Pons (tissue), 1 donor: ENCODE measurements at regions not wholly inside any gene's neighbourhood (a gene's known extent, or its start where the extent isn't known, plus 50 kb on each side); places are given as distances from the start of the nearest gene placed in this dataset.
"Not testable (repeated sequence)": the region's sequence is repeated elsewhere in the genome, so short reads cannot be mapped to it uniquely, and the experiment has no call there.

Experiments used
- DNase-seq: peaks from one replicate; pipeline ENCODE4 v3.0.0-alpha.2; 2016; ENCODE audit warnings: low spot score

DNA sequence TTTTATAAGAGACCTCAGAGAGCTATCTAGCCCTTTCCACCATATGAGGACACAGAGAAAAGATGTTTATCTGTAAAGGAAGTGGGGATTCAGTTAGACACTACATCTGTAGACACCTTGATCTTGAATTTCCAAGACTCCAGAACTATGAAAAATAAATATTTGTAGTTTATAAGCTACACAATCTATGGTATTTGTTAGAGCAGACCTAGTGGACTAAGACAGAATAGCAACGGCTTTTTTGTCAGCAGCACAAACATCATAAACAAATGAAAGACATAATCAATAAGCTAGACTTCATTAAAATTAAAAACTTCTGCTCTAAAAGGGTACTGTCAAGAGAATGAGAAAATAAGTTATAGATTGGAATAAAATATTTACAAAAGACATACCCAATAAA lies 810.1 kb downstream of the FSCB start:
- DNase-seq = no peak

DNA sequence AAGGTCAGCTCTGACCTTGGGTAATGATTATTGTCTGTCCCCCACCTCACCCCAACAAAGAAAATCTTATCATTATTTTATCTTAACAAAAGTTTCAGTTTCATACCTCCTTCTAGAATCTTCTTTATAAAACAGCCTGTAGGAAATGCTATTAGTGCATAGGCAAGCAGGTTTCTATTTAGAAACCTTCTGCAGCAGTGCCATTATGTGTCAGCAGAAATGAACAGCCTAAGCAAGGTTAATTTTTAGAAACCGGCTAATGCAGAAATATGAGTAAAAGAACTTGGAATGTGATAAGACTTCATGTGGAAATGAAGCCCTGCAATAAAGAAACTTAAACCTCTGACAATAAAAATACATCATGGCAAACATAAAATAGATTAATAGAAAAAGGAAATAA lies 814.4 kb downstream of the FSCB start:
- DNase-seq = no peak

DNA sequence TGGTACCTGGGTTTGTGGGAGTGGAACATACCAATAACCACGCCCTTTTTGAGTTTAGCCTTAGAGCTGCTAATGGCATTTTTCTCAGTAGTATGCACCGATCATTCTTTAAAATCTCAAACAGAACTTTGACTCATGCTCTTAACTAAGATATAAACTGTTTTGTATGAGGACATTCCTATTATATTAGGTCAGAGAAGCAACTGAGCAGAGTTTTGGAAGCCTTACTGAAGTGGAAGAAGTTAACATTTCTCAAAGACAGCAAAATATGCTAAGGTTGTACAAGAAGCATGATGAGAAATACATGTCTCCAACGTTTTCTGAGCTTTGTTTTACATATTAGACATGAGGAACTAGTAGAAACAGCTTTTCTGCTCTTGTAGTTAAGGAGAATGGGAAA lies 819.2 kb downstream of the FSCB start:
- no peak for DNase-seq

DNA sequence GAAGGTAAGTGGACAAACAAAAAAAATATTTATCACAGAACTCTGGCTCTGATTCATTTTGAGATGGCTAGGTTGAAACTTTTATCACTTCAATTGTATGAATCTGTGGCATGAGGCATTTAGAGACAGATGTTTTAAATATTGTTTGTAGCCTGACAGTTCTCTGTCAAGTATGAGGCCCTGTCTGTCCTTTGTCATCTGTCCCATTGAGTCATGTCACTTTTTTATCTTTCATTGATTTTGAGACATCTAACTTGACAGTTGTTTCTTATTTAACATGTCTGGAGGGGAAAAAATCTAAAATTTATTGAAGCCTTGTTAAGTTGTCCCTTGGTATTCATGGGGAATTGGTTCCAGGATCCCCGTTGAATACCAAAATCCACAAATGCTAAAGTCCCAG lies 829.5 kb downstream of the FSCB start:
- DNase-seq = no peak

DNA sequence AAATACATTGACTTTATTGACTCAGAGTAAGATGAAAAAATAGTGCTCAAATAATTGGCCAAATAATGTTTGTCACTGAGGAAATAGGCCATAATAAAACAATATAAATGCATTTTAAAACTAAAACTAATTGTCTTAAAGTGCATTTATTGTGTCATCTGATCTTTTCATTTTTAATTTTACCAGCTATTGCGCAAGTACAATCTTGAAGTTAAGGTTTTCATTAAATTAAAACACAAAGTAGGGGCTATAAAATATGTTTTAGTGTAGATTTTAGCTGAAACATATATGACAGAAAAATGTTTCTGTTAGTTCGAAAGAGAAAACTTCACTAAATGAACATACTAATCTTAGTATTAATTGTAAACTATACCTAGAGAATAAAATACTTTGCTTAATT lies 832.8 kb downstream of the FSCB start:
- no peak for DNase-seq

DNA sequence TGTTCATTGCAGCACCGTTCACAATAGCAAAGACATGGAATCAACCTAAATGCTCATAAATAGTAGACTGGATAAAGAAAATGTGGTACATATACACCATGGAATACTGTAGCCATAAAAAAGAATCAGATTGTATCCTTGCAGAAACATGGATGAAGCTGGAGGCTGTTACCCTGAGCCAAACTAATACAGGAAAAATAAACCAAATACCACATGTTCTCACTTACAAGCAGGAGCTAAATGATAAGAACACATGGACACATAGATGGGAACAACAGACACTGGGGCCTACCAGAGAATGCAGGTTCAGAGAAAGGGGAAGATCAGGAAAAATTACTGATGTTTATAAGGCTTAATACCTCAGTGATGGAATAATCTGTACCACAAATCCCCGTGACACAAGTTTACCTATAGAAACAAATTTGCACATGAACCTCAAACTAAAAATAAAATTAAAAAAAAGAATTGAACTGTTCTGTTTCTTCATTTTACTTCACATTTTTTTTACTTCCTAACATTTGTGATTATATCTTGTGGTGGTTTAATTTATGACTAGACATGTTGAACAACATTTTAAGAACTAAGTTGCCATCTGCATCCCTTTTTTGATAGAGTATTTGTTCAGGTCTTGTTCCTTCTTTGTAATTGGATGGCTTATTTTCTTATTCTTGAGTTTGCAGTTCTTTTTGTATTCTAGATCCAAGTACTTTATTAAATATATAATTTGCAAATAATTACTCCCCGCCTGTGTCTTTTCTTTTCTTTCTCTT lies 835.2 kb downstream of the FSCB start:
- DNase-seq = no peak

DNA sequence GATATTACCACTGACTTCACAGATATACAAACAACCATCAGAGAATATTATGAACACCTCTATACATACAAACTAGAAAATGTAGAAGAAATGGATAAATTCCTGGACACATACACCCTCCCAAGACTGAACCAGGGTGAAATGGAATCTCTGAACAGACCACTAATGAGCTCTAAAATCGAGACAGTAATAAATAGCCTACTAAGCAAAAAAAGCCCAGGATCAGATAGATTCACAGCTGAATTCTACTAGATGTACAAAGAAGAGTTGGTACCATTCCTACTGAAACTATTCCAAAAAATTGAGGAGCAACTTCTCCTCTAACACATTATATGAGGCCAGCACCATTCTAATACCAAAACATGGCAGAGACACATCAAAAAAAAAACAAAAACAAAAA lies 837.7 kb downstream of the FSCB start:
- DNase-seq = no peak

DNA sequence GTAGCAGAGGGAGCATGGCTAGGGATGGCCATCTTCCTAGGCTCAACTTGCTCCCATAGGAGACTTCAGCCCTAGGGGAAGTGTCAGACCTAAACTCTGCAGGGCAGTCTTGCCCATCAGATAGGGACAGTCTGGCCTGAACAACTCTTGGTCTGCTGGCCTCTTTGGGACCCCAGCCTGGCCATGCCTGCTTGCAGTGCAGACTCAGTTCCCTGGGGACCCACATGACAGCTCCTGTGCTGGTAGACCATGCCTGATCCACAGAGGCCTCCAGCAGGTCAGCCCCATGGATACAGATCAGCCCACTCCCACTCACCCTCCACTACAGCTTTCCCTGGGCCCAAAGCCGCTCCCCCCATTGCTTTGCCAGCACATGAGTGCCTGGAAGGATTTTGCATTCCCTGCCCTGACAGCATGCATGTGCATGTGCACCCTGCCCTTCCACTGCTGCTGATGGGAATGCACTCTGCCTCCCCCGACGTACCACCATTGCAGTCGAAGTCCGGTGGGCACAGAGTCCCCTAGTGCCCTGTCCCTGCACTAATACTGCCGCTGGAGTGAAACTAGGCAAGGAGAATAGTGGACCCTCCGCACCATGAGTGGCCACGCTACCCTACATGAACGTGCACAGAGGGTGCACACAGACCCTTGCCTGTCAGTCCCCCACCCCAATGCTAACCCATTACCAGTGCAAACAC lies 841.4 kb downstream of the FSCB start:
- no peak for DNase-seq

DNA sequence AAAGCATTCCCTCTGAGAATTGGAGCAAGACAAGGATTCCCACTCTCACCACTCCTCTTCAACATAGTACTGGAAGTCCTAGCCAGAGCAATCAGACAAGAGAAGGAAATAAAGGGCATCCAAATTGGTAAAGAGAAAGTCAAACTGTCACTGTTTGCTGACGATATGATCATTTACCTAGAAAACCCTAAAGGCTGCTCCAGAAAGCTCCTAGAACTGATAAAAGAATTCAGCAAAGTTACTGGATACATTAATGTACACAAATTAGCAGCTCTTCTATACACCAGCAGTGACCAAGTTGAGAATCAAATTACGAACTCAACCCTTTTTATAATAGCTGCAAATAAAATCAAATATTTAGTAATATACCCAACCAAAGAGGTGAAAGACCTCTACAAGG lies 851.9 kb downstream of the FSCB start:
- not testable (repeated sequence) for DNase-seq

DNA sequence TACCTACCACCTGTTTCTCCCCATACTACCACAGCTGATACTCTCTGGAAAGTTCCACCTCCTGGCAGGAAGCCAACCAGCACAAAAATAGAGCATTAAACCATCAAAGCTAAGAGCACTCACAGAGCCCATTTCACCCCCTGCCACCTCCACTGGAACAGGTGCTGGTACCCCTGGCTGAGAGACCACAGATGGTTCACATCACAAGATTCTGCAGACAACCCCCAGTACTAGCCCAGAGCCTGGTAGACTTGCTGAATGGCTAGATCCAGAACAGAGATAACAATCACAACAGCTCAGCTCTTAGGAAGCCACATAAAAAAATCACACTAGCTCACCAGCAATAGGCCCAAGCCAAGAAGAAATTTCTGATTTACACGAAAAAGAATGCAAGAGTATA lies 855.2 kb downstream of the FSCB start:
- DNase-seq = no peak

DNA sequence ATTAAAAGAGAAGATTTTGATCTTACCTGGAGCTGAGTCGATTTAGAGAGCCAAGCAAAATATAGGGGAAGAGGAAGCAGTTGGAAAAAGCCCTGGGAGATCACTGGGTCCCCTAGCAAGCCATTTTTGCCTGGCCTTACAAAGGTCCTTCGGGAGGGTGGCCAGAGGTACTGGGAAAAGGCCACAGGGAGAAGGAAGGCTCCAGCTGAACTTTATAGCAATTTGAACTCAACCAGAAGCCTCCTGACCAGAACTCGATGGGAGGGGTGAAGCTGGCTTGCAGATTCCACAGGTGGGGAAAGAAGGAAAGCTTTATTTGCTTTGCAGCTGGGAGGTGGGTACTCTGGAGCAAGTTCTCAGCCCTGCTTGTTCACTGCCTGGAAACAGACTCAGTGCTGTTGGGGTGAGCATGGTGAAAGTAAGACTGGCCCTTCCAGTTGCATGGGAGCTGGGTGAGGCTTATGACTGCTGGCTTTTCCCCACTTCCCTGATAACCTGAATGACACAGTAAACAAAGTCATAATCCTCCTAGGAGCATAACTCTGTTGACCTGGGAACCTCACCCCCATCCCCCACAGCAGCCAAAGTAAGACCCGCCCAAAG lies 855.8 kb downstream of the FSCB start:
- no peak for DNase-seq

DNA sequence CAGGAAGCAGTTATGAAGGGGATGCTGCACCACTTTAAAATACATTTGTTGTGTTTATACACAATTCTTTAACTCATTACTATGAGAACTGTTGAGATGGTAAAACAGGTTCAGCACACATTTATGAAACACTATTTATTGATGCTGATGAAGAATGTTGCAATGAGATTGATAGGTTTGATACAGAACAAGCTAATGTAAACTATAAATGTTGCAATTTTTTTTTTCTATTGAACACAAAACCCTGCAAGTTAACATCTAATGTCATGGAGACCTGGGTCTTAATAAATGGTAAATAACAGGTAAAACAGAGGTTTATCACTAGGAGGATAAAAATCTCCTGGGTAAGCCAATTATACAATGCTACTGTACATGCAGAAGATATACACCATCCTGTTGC lies 857.6 kb downstream of the FSCB start:
- no peak for DNase-seq

DNA sequence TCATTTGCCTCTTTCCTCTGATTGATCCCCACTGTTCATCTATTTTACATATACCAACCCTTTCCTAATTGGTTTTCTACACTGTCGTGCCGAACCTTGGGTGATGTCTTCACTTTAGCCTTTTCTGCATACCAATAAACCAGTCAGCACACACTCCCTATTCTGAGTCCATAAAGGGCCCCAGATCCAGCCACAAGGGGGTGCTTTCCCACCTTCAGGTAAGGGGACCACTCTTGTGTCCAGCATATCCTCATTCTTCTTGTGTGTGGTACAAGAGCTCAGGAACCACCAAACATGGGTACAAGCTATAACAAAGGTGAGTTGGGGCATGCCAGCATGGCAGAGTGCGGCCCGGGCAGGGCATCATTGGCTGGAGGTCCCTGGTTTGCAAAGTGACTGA lies 859.8 kb downstream of the FSCB start:
- DNase-seq = no peak

DNA sequence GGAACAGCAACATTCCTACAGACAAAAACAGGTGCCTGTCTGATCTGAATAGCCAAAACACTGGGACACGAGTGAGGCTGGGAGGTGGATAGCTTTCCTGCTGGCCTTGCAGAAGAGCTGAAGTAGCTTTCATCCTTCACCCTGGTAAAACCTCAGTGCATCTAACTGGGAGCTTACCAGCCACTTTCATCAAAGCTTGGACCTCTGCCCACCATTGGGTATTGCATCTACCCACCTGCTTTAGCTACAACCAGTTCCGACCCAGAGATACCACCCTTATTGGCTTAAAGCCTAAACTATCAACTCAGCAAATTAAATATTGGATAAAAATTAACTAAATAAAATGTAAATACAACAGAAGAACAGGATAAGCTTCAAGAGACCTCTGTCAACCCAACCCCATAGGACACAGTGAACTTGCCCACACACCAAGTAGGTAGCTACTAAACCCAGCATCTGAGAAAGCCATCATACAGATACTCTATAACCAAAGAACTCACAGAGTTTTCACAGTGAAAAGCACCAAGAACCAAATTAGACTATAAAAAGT lies 866.3 kb downstream of the FSCB start:
- no peak for DNase-seq

DNA sequence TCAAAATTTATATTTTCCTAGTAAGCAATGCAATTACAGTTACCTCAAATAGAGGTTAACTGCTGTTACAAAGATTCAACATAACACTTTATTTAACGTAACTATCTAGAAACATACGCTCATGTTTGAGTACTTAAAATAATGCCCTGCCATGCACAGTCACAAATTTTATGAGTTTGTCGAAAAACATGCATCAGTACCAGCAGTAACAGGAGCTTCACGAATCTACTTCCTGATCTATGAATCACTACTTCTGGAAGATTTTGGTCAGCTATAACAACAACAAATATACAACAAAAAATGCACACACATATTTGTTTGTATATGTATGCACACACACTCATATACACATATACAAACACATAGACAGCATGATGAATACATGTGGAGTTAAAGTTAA lies 881.8 kb downstream of the FSCB start:
- DNase-seq = no peak

DNA sequence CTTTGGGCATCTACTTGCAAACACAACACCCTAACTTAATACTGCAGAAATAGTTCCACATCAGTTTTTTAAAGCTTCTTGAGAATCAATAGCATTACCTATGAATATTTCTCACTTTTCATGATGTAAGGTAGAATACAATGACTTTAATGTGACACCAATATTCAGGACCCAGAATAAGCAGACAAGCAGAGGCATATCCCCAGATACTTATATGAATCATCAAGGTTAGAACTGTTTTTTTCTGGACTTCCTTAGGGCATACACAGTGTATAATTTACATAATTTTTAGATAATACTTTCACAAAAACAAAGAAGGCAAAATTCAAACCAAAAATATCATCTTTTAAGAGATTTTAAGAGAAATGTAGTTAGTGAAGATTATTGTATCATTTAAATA lies 885.8 kb downstream of the FSCB start:
- no peak for DNase-seq

DNA sequence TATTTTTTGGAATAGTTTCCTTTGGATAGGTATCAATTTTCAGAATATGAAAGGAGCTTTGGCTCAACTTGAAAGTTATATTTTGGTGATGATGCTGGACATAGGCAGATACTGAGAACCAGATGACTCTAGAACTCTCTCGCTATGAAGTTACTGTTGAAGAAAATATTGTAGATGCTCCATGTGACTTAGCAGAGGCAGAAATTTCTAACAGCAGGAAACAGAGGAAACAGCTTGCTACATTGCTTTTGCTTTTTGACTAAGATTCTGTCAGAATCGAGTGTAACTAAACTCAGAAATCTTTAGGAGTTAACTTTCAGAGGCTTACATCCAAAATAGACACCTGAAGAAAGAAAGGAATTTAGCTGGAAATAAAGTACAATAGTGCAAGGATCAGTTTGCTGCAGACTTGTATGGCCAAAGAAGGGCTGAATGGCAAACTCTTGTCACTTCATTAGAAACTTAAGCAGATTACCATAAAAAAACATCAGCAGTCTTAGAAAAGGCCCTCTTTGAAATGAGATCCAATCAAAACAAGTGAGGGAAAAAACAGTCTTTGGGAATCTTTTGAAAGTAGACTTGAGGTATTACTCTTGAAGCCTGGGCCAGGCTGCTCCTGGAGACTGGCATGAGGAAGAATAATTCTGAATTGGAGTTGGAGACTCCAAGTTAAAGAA lies 911.8 kb downstream of the FSCB start:
- no peak for DNase-seq

DNA sequence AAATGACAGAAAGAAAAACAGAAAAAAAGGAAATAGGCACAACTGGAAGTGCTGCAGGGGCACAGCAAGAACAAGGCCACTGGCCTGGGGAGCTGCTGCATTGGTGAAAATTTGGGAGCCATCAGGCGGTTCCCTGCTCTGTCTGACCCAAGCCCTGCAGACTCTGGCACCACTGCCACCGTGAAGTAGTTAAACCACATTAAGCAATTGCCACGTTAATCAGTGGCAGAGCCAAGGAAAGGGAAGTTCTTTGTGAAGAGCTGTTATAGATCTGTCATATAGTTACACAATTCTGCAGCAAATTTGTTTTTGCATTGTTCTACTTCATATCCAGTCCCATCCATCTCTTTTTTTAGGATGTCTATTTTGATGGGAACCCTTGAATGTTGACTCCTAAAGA lies 915.3 kb downstream of the FSCB start:
- no peak for DNase-seq

DNA sequence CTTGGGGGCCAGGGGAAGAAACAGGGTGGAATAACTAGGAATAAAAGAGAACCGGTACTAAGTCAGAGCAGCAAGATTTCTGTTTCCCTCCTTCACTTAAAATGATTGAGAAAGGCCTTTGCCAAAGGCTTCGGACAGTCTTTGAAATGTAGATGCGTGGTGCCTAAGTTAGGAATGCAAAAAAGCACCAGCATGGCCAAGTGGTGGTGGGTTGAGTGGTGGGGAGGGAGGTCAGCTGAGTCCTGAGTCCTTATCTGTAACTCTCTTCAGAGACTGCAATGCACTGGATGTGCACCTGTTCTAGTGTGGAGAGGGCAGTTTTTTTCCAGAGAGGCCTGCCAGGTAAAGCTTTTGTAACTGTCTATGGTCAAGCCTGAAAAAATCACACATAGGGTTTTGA lies 919.9 kb downstream of the FSCB start:
- no peak for DNase-seq

DNA sequence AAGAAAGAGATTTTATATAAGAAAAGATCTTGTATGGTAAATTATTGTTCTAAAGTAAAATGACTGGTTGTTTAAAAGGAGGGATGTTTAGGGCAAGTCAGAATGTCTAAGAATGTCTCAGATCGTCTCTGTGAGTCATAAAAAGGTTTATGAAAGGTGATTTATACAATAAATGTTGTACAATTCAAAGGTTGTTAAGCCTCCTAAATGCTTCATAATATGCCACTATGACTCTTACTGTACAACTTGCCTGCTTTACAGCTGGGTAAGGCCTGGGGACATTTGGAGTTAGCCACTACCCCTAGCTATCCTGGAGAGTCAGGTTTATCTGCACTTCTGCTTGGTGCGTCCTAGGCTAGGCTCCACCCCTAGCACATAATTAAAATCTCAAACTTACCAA lies 927.4 kb downstream of the FSCB start:
- DNase-seq = no peak

DNA sequence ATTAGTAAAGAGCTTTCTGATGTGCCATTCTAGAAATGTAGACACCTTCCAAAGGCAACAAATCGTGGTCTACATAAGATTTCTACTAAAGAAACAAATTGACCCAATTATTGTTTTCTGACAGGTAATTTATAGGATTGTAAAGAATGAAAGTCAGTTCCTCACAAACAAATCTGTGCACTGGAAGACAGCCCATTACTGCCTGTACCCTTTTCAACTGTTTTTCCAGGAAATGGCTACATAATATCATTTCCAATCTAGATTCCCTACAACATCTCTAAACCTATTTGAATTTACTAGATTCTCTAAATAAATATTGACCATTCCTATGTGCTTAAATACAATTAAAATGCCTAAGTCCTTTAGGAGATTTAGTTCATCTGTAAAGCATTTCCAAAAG lies 939.1 kb downstream of the FSCB start:
- DNase-seq = no peak

DNA sequence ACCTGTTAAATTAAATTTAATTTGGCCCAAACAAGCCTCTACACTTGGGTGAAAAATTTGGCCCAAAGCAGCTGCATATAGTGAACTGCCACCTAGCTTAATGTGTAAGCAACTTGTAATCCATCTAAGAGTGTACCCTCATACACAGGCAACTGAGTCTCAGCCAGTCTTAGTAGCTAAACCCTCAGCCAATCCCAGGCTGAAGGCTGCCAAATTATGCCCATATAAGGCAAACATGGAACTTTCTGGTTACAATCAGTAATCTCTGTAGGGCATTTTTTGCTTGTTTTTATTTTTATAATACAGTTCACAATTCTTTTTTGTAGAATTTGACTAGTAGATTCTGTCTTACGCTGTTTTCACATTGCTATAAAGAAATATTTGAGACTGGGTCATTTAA lies 958.7 kb downstream of the FSCB start:
- DNase-seq = no peak

DNA sequence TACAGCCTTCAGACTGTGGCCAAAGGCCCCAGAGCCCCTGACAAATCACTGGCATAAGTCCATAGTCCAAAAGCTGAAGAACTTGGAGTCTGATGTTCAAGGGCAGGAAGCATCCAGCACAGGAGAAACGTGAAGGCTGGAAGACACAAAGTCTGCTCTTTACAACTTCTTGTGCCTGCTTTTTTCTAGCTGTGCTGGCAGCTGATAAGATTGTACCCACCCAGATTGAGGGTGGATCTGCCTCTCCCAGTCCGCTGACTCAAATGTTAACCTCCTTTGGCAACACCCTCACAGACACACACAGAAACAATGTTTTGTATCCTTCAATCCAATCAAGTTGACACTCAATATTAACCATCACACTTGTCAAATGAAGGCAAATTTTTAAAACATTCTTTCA lies 959.5 kb downstream of the FSCB start:
- DNase-seq = not testable (repeated sequence)
